Activated T-helper 1 cell treated with anti-CD3 and anti-CD28 coated beads, Interleukin-12 subunit alpha, Interleukin-12 subunit beta, Interleukin-2, Interleukin-4 antibody, amounts not matched to agents 30 ng/mL and 10 ng/mL and 1 ng/mL, durations not matched to agents 14 hours and 24 hours and 36 hours (primary cell): ENCODE measurements at regions not wholly inside any gene's neighbourhood (a gene's known extent, or its start where the extent isn't known, plus 50 kb on each side); places are given as distances from the start of the nearest gene placed in this dataset.
"Not testable (repeated sequence)": the region's sequence is repeated elsewhere in the genome, so short reads cannot be mapped to it uniquely, and the experiment has no call there.

Experiments
- DNase-seq: peaks from one replicate; pipeline ENCODE4 v3.0.0; 2021; ENCODE audit warnings: low spot score
- H3K27ac Mint-ChIP-seq: one replicate; pipeline ENCODE4 v1.8.0; 2021; ENCODE audit warnings: mild to moderate bottlenecking, mixed read lengths
- H3K27me3 Mint-ChIP-seq: one replicate; pipeline ENCODE4 v1.8.0; 2022; ENCODE audit warnings: mild to moderate bottlenecking, moderate library complexity, mixed read lengths; ENCODE audit not compliant: insufficient read depth
- H3K36me3 Mint-ChIP-seq: one replicate; pipeline ENCODE4 v1.8.0; 2021; ENCODE audit warnings: low read depth, mixed read lengths
- H3K4me1 Mint-ChIP-seq: one replicate; pipeline ENCODE4 v1.8.0; 2021; ENCODE audit warnings: low read depth, mixed read lengths
- H3K4me3 Mint-ChIP-seq: one replicate; pipeline ENCODE4 v1.8.0; 2021; ENCODE audit warnings: mild to moderate bottlenecking, moderate library complexity, mixed read lengths
- H3K9me3 Mint-ChIP-seq: one replicate; pipeline ENCODE4 v1.8.0; 2021; ENCODE audit warnings: mixed read lengths
- intact Hi-C: fragments of 100-400 bp; cut with micrococcal nuclease; formaldehyde crosslinking; loops from one replicate; pipeline ENCODE4 v1.15.1; 2024

- DNase-seq, result no peak
- no peak overlapping the region for H3K27ac Mint-ChIP-seq
- peaks cover 3% of the 10 kb centered on the region for H3K9me3 Mint-ChIP-seq
- no peaks in the 10 kb centered on the region for H3K27me3 Mint-ChIP-seq
- peaks cover 13% of the 10 kb centered on the region for H3K4me1 Mint-ChIP-seq
- intact Hi-C loops, result loop anchor here (5.0 kb wide), 1 partner anchor 107 kb away; no protein-coding TSS in a partner anchor
- peaks cover 2% of the 10 kb centered on the region for H3K36me3 Mint-ChIP-seq
- no peak overlapping the region for H3K4me3 Mint-ChIP-seq
These were observed 96.9 kb upstream of the CASK start for GRCh38 chrX:42020225-42020624.

GRCh38 chrX:42017971-42018370 lies 94.6 kb upstream of the CASK start:
- H3K27me3 Mint-ChIP-seq, result peaks cover 3% of the 10 kb centered on the region
- H3K9me3 Mint-ChIP-seq, result peaks cover 3% of the 10 kb centered on the region
- no peak for DNase-seq
- H3K4me3 Mint-ChIP-seq, result no peak overlapping the region
- intact Hi-C loops, result no loop called here
- H3K36me3 Mint-ChIP-seq, result no peaks in the 10 kb centered on the region
- no peak overlapping the region for H3K27ac Mint-ChIP-seq
- peaks cover 13% of the 10 kb centered on the region for H3K4me1 Mint-ChIP-seq

DNA sequence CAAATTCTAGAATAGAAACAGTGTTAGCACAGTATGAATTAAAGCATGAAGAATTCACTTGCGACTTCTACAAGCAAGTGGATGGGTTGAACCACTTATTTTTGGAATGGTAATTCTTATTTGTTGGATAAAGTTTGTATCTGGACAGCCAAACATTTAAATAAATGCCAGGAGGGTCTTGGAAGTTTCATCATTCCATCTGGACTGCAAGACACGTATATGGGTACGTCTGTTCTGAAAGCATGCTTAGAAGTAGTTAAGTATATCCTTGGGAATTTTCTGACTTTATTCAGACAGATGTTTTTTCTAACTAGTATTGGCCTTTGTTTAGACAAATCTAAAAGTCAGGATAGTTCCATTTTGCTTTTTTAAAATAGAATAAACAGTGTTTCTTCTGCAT lies 77.5 kb upstream of the CASK start:
- intact Hi-C loops, result no loop called here
- Mint-ChIP-seq H3K27ac (no peak overlapping the region), H3K4me3 (no peak overlapping the region), H3K27me3 (peaks cover 2% of the 10 kb centered on the region), H3K36me3 (no peaks in the 10 kb centered on the region), H3K4me1 (no peaks in the 10 kb centered on the region), H3K9me3 (peaks cover 8% of the 10 kb centered on the region)
- DNase-seq, result no peak

DNA sequence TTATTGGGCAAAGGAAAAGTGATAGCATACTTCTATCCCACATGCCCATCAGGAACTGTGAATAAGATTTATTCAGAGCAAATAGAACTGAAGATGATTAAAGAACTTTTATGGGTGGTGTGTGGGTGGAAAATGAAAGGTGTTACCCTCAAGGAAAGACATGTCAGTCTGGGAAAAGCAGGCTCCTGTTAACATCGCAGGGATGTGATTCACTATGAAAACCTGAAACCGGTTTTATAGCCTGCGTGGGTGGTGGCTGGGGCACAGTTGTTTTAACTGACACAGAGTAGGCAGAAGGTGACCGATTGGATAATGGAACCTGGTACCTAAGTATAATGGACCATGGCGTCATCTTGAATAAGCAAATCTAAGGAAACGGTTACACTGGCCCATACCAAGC lies 61.3 kb upstream of the CASK start:
- no peaks in the 10 kb centered on the region for H3K9me3 Mint-ChIP-seq

GRCh38 chrX:41982953-41983352 lies 59.6 kb upstream of the CASK start:
- Mint-ChIP-seq H3K27me3 (peaks cover 2% of the 10 kb centered on the region), H3K4me3 (no peak overlapping the region), H3K36me3 (no peaks in the 10 kb centered on the region), H3K27ac (no peak overlapping the region), H3K4me1 (peaks cover 6% of the 10 kb centered on the region), H3K9me3 (no peaks in the 10 kb centered on the region)
- no peak for DNase-seq
- intact Hi-C loops, result no loop called here

More for the DNA sequence above, 61.3 kb upstream of the CASK start:
- peaks cover 6% of the 10 kb centered on the region for H3K4me1 Mint-ChIP-seq
- H3K27me3 Mint-ChIP-seq, result peaks cover 2% of the 10 kb centered on the region
- H3K4me3 Mint-ChIP-seq, result no peak overlapping the region
- H3K36me3 Mint-ChIP-seq, result no peaks in the 10 kb centered on the region
- intact Hi-C loops, result no loop called here
- H3K27ac Mint-ChIP-seq, result no peak overlapping the region
- no peak for DNase-seq

- H3K27ac Mint-ChIP-seq, result no peak overlapping the region
- no peaks in the 10 kb centered on the region for H3K9me3 Mint-ChIP-seq
- no peaks in the 10 kb centered on the region for H3K36me3 Mint-ChIP-seq
- no peak for DNase-seq
- no peak overlapping the region for H3K4me3 Mint-ChIP-seq
- H3K27me3 Mint-ChIP-seq, result peaks cover 3% of the 10 kb centered on the region
- H3K4me1 Mint-ChIP-seq, result peaks cover 6% of the 10 kb centered on the region
- intact Hi-C loops, result no loop called here
These were observed 58.2 kb upstream of the CASK start for GRCh38 chrX:41981481-41982013.

GRCh38 chrX:41974677-41975076 lies 51.3 kb upstream of the CASK start:
- H3K4me1 Mint-ChIP-seq, H3K27me3 Mint-ChIP-seq, intact Hi-C loops, DNase-seq, H3K27ac Mint-ChIP-seq, H3K4me3 Mint-ChIP-seq, H3K36me3 Mint-ChIP-seq: not testable (repeated sequence)
- H3K9me3 Mint-ChIP-seq, result peaks cover 11% of the 10 kb centered on the region

DNA sequence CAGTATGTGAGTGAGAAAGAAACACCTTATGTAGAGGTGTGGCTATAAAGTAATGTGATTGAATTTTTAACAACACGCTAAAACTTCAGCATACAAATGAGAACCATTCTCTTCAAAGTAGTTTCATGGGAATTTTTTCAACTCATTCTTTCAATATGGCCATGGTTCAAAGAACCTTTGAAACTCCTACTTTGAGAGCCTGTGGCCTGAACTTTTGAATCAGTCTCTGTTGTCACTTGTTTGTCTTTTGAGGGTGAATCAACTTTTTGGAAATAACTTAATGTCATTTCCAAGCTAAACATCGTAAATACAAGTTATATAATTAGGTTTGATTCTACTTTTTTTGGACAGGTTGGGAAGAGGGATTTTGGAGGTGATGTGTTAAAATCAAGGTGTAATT lies 49.9 kb upstream of the CASK start:
- H3K27me3 Mint-ChIP-seq, result peaks cover 3% of the 10 kb centered on the region
- intact Hi-C loops, result no loop called here
- H3K9me3 Mint-ChIP-seq, result peaks cover 11% of the 10 kb centered on the region
- H3K4me3 Mint-ChIP-seq, result no peak overlapping the region
- H3K4me1 Mint-ChIP-seq, result no peaks in the 10 kb centered on the region
- H3K36me3 Mint-ChIP-seq, result no peaks in the 10 kb centered on the region
- DNase-seq, result no peak
- no peak overlapping the region for H3K27ac Mint-ChIP-seq
